Natural killer cell treated with Interleukin-12 subunit alpha and Interleukin-12 subunit beta and Interleukin-15 and Interleukin-18, amount 100 ng/mL, for 72 hours (primary cell): ENCODE measurements at regions not wholly inside any gene's neighbourhood (a gene's known extent, or its start where the extent isn't known, plus 50 kb on each side); places are given as distances from the start of the nearest gene placed in this dataset.
"Not testable (repeated sequence)": the region's sequence is repeated elsewhere in the genome, so short reads cannot be mapped to it uniquely, and the experiment has no call there.

ENCODE experiments used
- ATAC-seq, 2 donors: fragments of 150-1000 bp; cut with Tn5 transposase in 1 of 2; sonication (Bioruptor Pico), chemical (Tn5 transposase) in 1 of 2; 2 replicates each; pipeline ENCODE4 v1.10.0; 2021
- DNase-seq: peaks from one replicate; pipeline ENCODE4 v3.0.0; 2022; ENCODE audit warnings: low spot score
- H3K27ac Mint-ChIP-seq, 2 donors: 1 replicate in 1 of 2; 2 replicates in 1 of 2; pipeline ENCODE4 v1.8.0; 2022; ENCODE audit warnings: mixed read lengths in 2 of 2, mild to moderate bottlenecking in 1 of 2, moderate library complexity in 1 of 2
- H3K27me3 Mint-ChIP-seq, 2 donors: 1 replicate in 1 of 2; 2 replicates in 1 of 2; pipeline ENCODE4 v1.8.0; 2022; ENCODE audit warnings: mixed read lengths in 2 of 2
- H3K36me3 Mint-ChIP-seq: one replicate; pipeline ENCODE4 v1.8.0; 2022; ENCODE audit warnings: mixed read lengths
- H3K4me1 Mint-ChIP-seq, 2 donors: 1 replicate in 1 of 2; 2 replicates in 1 of 2; pipeline ENCODE4 v1.8.0; 2022; ENCODE audit warnings: low read depth in 2 of 2, mixed read lengths in 2 of 2, mild to moderate bottlenecking in 1 of 2
- H3K4me3 Mint-ChIP-seq: one replicate; pipeline ENCODE4 v1.8.0; 2022; ENCODE audit warnings: mixed read lengths
- H3K9me3 Mint-ChIP-seq: 2 replicates; pipeline ENCODE4 v1.8.0; 2022; ENCODE audit warnings: mixed read lengths

GRCh38 chr13:112159575-112160547, 92.9 kb downstream of the SOX1 start:
- Mint-ChIP-seq H3K36me3 (no peaks in the 10 kb centered on the region), H3K27me3 (peaks cover 31 to 41% of the 10 kb centered on the region in 2 donors), H3K4me1 (no peaks in the 10 kb centered on the region), H3K27ac (no peak overlapping the region), H3K9me3 (peaks cover 3% of the 10 kb centered on the region), H3K4me3 (no peak overlapping the region)
- ATAC-seq (peak in 1 of 2 donors; percentile 45), DNase-seq (no peak)

DNA sequence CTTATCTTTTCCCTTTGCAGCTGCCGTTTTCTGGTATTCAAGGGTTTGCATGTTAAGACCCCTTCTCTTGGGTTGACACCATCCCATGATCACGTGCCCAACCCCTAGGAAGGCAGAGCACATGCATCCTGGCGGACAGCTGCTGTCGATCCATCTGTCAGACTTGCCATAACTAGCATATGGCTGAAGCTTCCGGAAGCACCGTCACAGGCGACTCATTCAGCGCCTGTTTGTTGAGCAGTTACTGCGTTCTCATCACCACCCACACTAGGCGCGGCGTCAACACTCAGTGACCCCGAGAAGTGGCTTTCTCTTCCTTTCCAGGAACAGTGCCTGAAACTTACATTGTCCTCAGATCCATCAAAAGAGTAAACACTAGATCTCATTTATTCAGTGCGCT, 93.6 kb downstream of the SOX1 start:
- Mint-ChIP-seq H3K9me3 (peaks cover 3% of the 10 kb centered on the region), H3K36me3 (no peaks in the 10 kb centered on the region), H3K27me3 (peaks cover 31 to 47% of the 10 kb centered on the region in 2 donors), H3K4me1 (no peaks in the 10 kb centered on the region), H3K27ac (no peak overlapping the region), H3K4me3 (no peak overlapping the region)
- ATAC-seq (no peak), DNase-seq (no peak)

- Mint-ChIP-seq H3K36me3 (no peaks in the 10 kb centered on the region), H3K27ac (no peak overlapping the region), H3K27me3 (peaks cover 28 to 47% of the 10 kb centered on the region in 2 donors), H3K4me3 (no peak overlapping the region), H3K9me3 (peaks cover 3% of the 10 kb centered on the region), H3K4me1 (no peaks in the 10 kb centered on the region)
- DNase-seq = no peak
- ATAC-seq = no peak
These were observed 94.8 kb downstream of the SOX1 start for GRCh38 chr13:112161521-112162301.

DNA sequence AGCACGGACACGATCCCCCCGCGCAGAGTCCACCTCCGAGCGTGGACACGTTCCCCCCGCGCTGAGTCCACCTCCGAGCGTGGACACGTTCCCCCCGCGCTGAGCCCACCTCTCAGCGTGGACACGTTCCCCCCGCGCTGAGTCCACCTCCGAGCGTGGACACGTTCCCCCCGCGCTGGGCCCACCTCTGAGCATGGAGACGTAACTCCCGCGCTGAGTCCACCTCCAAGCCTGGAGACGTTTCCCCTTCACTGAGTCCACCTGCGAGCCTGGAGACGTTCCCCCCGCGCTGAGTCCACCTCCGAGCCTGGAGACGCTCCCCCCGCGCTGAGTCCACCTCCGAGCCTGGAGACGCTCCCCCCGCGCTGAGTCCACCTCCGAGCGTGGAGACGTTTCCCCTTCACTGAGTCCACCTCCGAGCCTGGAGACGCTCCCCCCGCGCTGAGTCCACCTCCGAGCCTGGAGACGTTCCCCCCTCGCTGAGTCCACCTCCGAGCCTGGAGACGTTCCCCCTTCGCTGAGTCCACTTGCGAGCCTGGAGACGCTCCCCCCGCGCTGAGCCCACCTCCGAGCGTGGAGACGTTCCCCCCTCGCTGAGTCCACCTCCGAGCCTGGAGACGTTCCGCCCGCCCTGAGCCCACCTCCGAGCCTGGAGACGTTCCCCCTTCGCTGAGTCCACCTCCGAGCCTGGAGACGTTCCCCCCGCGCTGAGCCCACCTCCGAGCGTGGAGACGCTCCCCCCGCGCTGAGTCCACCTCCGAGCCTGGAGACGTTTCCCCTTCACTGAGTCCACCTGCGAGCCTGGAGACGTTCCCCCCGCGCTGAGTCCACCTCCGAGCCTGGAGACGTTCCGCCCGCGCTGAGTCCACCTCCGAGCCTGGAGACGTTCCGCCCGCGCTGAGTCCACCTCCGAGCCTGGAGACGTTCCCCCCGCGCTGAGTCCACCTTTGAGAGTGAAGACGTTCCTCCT, 97.0 kb downstream of the SOX1 start:
- not testable (repeated sequence) for H3K9me3 Mint-ChIP-seq, H3K36me3 Mint-ChIP-seq, ATAC-seq, H3K4me3 Mint-ChIP-seq, H3K27ac Mint-ChIP-seq, DNase-seq, H3K4me1 Mint-ChIP-seq
- H3K27me3 Mint-ChIP-seq = peaks cover 20 to 32% of the 10 kb centered on the region in 2 donors

DNA sequence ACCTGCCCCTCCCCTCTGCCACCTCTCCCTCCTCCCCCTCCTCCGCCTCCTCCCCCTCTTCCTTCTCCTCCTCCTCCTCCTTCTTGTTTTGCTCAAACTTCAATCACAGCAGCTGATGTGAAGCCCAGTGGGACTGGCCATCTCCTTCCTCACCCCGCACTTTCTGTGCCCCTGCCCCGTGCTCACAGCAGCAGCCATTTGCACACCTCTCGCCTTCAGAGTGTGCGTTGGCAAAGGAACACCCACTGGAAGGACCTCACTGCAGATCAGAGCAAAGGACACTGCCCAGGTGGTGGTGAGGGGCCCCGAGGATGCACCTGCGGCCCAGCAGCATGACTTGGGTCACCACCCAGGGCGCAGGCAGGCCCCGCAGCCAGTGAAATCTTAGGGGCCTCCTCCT, 98.8 kb downstream of the SOX1 start:
- Mint-ChIP-seq H3K4me3 (no peak overlapping the region), H3K9me3 (no peaks in the 10 kb centered on the region), H3K36me3 (no peaks in the 10 kb centered on the region), H3K27ac (no peak overlapping the region), H3K4me1 (no peaks in the 10 kb centered on the region), H3K27me3 (peaks cover 15 to 16% of the 10 kb centered on the region in 2 donors)
- ATAC-seq (no peak), DNase-seq (no peak)

DNA sequence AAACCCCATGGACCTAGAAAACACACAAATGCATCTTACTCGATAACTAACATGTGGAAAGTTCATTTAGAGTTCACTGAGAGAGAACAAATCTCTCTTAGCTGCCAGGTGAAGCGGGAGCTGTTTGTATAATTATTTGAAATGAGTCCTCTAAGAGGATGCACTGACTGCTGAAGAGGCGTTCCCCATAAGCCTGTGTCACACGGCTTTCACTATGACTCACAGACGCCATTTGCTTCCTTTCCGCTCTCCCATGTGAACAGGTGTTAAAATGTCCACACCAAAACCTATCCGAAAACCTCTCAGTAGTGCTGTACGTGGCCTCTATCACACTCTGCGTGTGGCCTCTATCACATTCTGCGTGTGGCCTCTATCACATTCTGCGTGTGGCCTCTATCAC, 101.8 kb downstream of the SOX1 start:
- no peak overlapping the region for H3K4me3 Mint-ChIP-seq
- no peak overlapping the region for H3K27ac Mint-ChIP-seq
- H3K36me3 Mint-ChIP-seq = no peaks in the 10 kb centered on the region
- no peaks in the 10 kb centered on the region for H3K4me1 Mint-ChIP-seq
- DNase-seq (no peak), ATAC-seq (no peak)
- no peaks in the 10 kb centered on the region for H3K9me3 Mint-ChIP-seq
- peaks cover 2 to 7% of the 10 kb centered on the region in 2 donors for H3K27me3 Mint-ChIP-seq

DNA sequence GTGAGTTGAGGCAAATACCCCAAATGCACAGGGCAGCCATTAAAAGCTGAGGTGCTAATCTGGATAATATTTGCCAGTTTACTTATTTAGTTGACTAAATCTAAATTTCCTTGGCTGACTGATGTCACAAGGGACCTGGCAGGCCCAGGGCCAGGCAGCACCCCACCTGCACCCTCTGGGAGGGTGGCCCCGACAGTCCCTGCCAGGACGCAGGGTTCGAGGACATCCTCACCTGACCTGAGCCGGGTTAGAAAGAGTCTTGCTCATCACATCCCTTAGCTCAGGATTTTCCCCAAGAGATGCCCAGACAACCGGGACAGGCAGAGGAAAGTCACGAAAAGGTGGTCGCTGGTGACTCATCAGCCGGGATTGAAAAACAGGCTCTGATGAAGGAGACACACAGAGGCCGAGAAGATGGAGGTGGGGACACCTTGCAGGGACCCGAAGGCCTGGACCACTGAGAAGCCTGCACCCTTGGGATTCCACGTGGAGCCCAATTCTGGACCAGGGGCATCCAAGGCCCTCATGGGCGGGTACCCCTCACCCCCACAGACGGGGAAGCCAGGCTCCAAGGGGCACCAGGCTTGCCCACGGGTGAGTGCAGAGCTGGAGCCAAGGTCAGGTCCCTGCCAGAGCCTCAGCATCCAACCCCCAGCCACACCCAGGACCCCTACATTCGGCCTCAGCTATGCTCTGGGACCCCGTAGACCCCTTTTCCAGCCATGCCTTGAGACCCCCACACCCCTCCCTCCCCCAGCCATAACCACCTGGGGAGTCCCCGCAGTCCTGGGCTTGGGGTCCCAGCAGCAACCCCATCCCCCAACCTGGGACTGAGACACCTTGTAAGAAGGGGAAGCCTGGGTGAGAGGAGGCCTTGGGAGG, 103.2 kb downstream of the SOX1 start:
- no peaks in the 10 kb centered on the region for H3K36me3 Mint-ChIP-seq
- no peak overlapping the region for H3K4me3 Mint-ChIP-seq
- no peak for DNase-seq
- peaks cover 3 to 4% of the 10 kb centered on the region in 2 donors for H3K27me3 Mint-ChIP-seq
- ATAC-seq = no peak
- no peaks in the 10 kb centered on the region for H3K4me1 Mint-ChIP-seq
- no peak overlapping the region for H3K27ac Mint-ChIP-seq
- H3K9me3 Mint-ChIP-seq = no peaks in the 10 kb centered on the region

GRCh38 chr13:112170823-112171569, 104.0 kb downstream of the SOX1 start:
- Mint-ChIP-seq H3K27me3 (peaks cover 0 to 4% of the 10 kb centered on the region in 2 donors), H3K27ac (no peak overlapping the region), H3K36me3 (no peaks in the 10 kb centered on the region), H3K4me1 (no peaks in the 10 kb centered on the region), H3K4me3 (no peak overlapping the region), H3K9me3 (no peaks in the 10 kb centered on the region)
- ATAC-seq (no peak), DNase-seq (no peak)

GRCh38 chr13:112171570-112171965, 104.6 kb downstream of the SOX1 start:
- Mint-ChIP-seq H3K27me3 (peaks cover 0 to 2% of the 10 kb centered on the region in 2 donors), H3K9me3 (no peaks in the 10 kb centered on the region), H3K4me3 (no peak overlapping the region), H3K27ac (no peak overlapping the region), H3K4me1 (no peaks in the 10 kb centered on the region), H3K36me3 (no peaks in the 10 kb centered on the region)
- DNase-seq (no peak), ATAC-seq (no peak)

GRCh38 chr13:112172017-112172416, 105.1 kb downstream of the SOX1 start:
- Mint-ChIP-seq H3K27ac (no peak overlapping the region), H3K4me3 (no peak overlapping the region), H3K4me1 (no peaks in the 10 kb centered on the region), H3K9me3 (no peaks in the 10 kb centered on the region), H3K27me3 (peaks cover 0 to 2% of the 10 kb centered on the region in 2 donors), H3K36me3 (no peaks in the 10 kb centered on the region)
- ATAC-seq (no peak), DNase-seq (no peak)

DNA sequence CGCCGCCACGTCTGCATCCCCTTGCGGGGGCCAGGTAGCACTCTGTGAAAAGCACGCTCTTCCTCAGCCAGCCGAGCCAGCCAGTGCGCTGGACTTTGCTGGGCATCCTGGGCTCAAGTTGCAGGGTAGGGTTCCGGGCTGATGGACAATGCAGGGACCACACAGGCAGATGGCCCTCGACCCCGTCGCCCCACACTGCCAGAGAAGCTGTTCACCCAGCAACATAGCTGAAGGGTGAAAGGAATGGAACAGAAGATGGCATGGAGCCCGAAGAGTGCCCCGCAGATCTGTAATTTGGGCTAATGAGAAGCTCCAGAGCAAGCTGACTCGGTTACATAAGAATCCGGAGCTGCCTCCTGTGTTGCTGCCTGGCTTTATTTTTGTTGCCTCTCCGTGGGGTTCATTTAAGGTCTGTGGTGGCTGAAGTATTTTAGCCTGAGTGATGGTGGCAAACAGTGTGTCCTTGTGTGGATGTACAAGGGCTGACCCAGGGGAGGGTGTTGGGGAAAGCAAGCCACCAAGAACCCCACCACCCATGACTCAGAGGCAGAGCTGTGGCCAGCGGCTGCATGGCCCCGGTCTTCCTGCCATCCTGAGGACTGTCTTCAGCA, 105.8 kb downstream of the SOX1 start:
- Mint-ChIP-seq H3K4me1 (no peaks in the 10 kb centered on the region), H3K27ac (no peak overlapping the region), H3K9me3 (no peaks in the 10 kb centered on the region), H3K36me3 (no peaks in the 10 kb centered on the region), H3K27me3 (peaks cover 0 to 2% of the 10 kb centered on the region in 2 donors), H3K4me3 (no peak overlapping the region)
- DNase-seq (no peak), ATAC-seq (no peak)
